ENCODE measurements at regions not wholly inside any gene's neighbourhood (a gene's known extent, or its start where the extent isn't known, plus 50 kb on each side); places are given as distances from the start of the nearest gene placed in this dataset.

GRCh38 chr1:229819091-229819490 is 193.0 kb downstream of the URB2 start:
- no peak for TF ChIP-seq CTCF (IDR thresholded peaks at IDR 0.05)
- TF ChIP-seq POLR2A (IDR thresholded peaks at IDR 0.05) = no peak

Measured in stomach (tissue), 4 donors.